Hepatocyte (in vitro differentiated cells): ENCODE measurements at regions not wholly inside any gene's neighbourhood (a gene's known extent, or its start where the extent isn't known, plus 50 kb on each side); places are given as distances from the start of the nearest gene placed in this dataset.

ENCODE experiments used
- DNase-seq: peaks from one replicate; pipeline ENCODE4 v3.0.0-alpha.2; 2016; ENCODE audit warnings: low spot score
- H2AFZ ChIP-seq: fragments of 200-600 bp; sonication (generic); 2 replicates; pipeline ENCODE4 v1.6.0; 2016; ENCODE audit warnings: antibody characterized with exemption, mild to moderate bottlenecking
- H3K27ac ChIP-seq: fragments of 200-600 bp; sonication (generic); 2 replicates; pipeline ENCODE4 v1.5.1; 2016; ENCODE audit warnings: mild to moderate bottlenecking
- H3K27me3 ChIP-seq: fragments of 200-600 bp; sonication (generic); 2 replicates; pipeline ENCODE4 v1.6.1; 2016
- H3K36me3 ChIP-seq: fragments of 200-600 bp; sonication (generic); replicated peaks from 2 replicates; pipeline ENCODE4 v1.5.1; 2016; ENCODE audit warnings: low read depth; ENCODE audit not compliant: insufficient read depth
- H3K4me1 ChIP-seq: fragments of 200-600 bp; sonication (generic); 2 replicates; pipeline ENCODE4 v1.5.1; 2016; ENCODE audit warnings: mild to moderate bottlenecking, moderate library complexity; ENCODE audit not compliant: insufficient read depth
- H3K4me2 ChIP-seq: fragments of 200-600 bp; sonication (generic); 2 replicates; pipeline ENCODE4 v1.6.0; 2016
- H3K4me3 ChIP-seq: fragments of 200-600 bp; sonication (generic); 2 replicates; pipeline ENCODE4 v1.5.1; 2016; ENCODE audit warnings: mild to moderate bottlenecking
- H3K79me2 ChIP-seq: fragments of 200-600 bp; sonication (generic); 2 replicates; pipeline ENCODE4 v1.6.0; 2017; ENCODE audit warnings: mild to moderate bottlenecking
- H3K9me2 ChIP-seq: fragments of 200-600 bp; sonication (generic); replicated peaks from 2 replicates; pipeline ENCODE4 v1.6.0; 2017; ENCODE audit warnings: mild to moderate bottlenecking; ENCODE audit not compliant: insufficient read depth
- H3K9me3 ChIP-seq: fragments of 200-600 bp; sonication (generic); 2 replicates; pipeline ENCODE4 v1.5.1; 2016; ENCODE audit warnings: low read depth, mild to moderate bottlenecking
- H4K20me1 ChIP-seq: fragments of 200-600 bp; sonication (generic); 2 replicates; pipeline ENCODE4 v1.6.0; 2016; ENCODE audit warnings: mild to moderate bottlenecking; ENCODE audit not compliant: insufficient read depth, poor library complexity, severe bottlenecking
- CTCF ChIP-seq: fragments of 200-600 bp; sonication (generic); IDR thresholded peaks from 2 replicates; pipeline ENCODE4 v1.5.1; 2016; ENCODE audit warnings: antibody characterized with exemption, mild to moderate bottlenecking; ENCODE audit not compliant: poor library complexity
- EZH2 ChIP-seq: fragments of 200-600 bp; sonication (generic); IDR thresholded peaks from 2 replicates; pipeline ENCODE4 v1.6.1; 2016; ENCODE audit warnings: antibody characterized with exemption, mild to moderate bottlenecking, borderline replicate concordance
- EZH2phosphoT487 ChIP-seq: fragments of 200-600 bp; sonication (generic); IDR thresholded peaks from one replicate; pipeline ENCODE4 v1.6.1; 2018; ENCODE audit warnings: antibody characterized with exemption, mild to moderate bottlenecking, low read depth, moderate library complexity; ENCODE audit not compliant: unreplicated experiment, severe bottlenecking
- WGBS: methylation state at CpG from one replicate; pipeline ENCODE4 v1.1.6; 2016; ENCODE audit warnings: low lambda C conversion rate; ENCODE audit errors: missing lambda C conversion rate; 5-methylcytosine and 5-hydroxymethylcytosine counted together

- Histone ChIP-seq H3K4me2 (no peak overlapping the region), H3K27me3 (no peaks in the 10 kb centered on the region), H2AFZ (no peak overlapping the region), H3K79me2 (no peaks in the 10 kb centered on the region), H3K36me3 (no peaks in the 10 kb centered on the region), H3K9me3 (no peaks in the 10 kb centered on the region), H4K20me1 (no peaks in the 10 kb centered on the region), H3K4me1 (no peaks in the 10 kb centered on the region), H3K9me2 (no peaks in the 10 kb centered on the region), H3K4me3 (no peak overlapping the region), H3K27ac (no peak overlapping the region)
- TF ChIP-seq CTCF (no peak), EZH2phosphoT487 (no peak), EZH2 (no peak)
- 75% methylated on average over 1 of the region's 1 CpG for WGBS
- no peak for DNase-seq
Observed at GRCh38 chr4:81974523-81974922, 399.3 kb downstream of the HNRNPD start.

GRCh38 chr4:81971637-81972381 lies 402.0 kb downstream of the HNRNPD start:
- no peak for TF ChIP-seq CTCF
- TF ChIP-seq EZH2, result no peak
- no peak for TF ChIP-seq EZH2phosphoT487
- H3K4me3 ChIP-seq, result no peak overlapping the region
- no peaks in the 10 kb centered on the region for H3K27me3 ChIP-seq
- H2AFZ ChIP-seq, result no peak overlapping the region
- H3K9me2 ChIP-seq, result no peaks in the 10 kb centered on the region
- no peaks in the 10 kb centered on the region for H3K36me3 ChIP-seq
- DNase-seq, result no peak
- H3K27ac ChIP-seq, result no peak overlapping the region
- H3K9me3 ChIP-seq, result no peaks in the 10 kb centered on the region
- WGBS, result 81% methylated on average over 4 of the region's 4 CpGs
- H3K79me2 ChIP-seq, result peaks cover 2% of the 10 kb centered on the region
- H3K4me2 ChIP-seq, result no peak overlapping the region
- no peaks in the 10 kb centered on the region for H3K4me1 ChIP-seq
- no peaks in the 10 kb centered on the region for H4K20me1 ChIP-seq

- Histone ChIP-seq H3K4me1 (no peaks in the 10 kb centered on the region), H3K79me2 (peaks cover 2% of the 10 kb centered on the region), H3K27me3 (no peaks in the 10 kb centered on the region), H3K36me3 (no peaks in the 10 kb centered on the region), H3K4me3 (no peak overlapping the region), H2AFZ (no peak overlapping the region), H3K9me3 (no peaks in the 10 kb centered on the region), H3K4me2 (no peak overlapping the region), H4K20me1 (no peaks in the 10 kb centered on the region), H3K9me2 (no peaks in the 10 kb centered on the region), H3K27ac (peak overlapping the region; percentile 0)
- TF ChIP-seq EZH2, result no peak
- TF ChIP-seq EZH2phosphoT487, result no peak
- no peak for TF ChIP-seq CTCF
- DNase-seq, result no peak
- WGBS, result 70% methylated on average over 1 of the region's 1 CpG
Observed at GRCh38 chr4:81971061-81971460, 402.7 kb downstream of the HNRNPD start.
